GM12864 (cell line): ENCODE measurements at regions not wholly inside any gene's neighbourhood (a gene's known extent, or its start where the extent isn't known, plus 50 kb on each side); places are given as distances from the start of the nearest gene placed in this dataset.

Source experiments
- DNase-seq: peaks from one replicate; pipeline ENCODE4 v3.0.0-alpha.2; 2011; ENCODE audit warnings: low read depth
- H3K4me3 ChIP-seq: 2 replicates; pipeline ENCODE4 v1.5.1; 2011; ENCODE audit warnings: mild to moderate bottlenecking, low read depth, low read length, control low read depth
- CTCF ChIP-seq: IDR thresholded peaks from 2 replicates; pipeline ENCODE4 v1.5.1; 2011; ENCODE audit warnings: low read depth, mild to moderate bottlenecking, moderate library complexity, low read length, control low read depth, inconsistent platforms; ENCODE audit errors: missing control alignments

- H3K4me3 ChIP-seq = no peak overlapping the region
- no peak for DNase-seq
- no peak for TF ChIP-seq CTCF
Observed at GRCh38 chr9:16092142-16093091, 539.6 kb downstream of the CCDC171 start.

- DNase-seq = no peak
- H3K4me3 ChIP-seq = no peak overlapping the region
- TF ChIP-seq CTCF = no peak
Observed at GRCh38 chr9:16098306-16098705, 545.5 kb downstream of the CCDC171 start.

GRCh38 chr9:16099732-16100536, 547.1 kb downstream of the CCDC171 start:
- no peak overlapping the region for H3K4me3 ChIP-seq
- DNase-seq = no peak
- no peak for TF ChIP-seq CTCF

- no peak for DNase-seq
- no peak overlapping the region for H3K4me3 ChIP-seq
- TF ChIP-seq CTCF = no peak
Observed at GRCh38 chr9:16100537-16101091, 547.8 kb downstream of the CCDC171 start.

- no peak for TF ChIP-seq CTCF
- no peak for DNase-seq
- no peak overlapping the region for H3K4me3 ChIP-seq
Observed at GRCh38 chr9:16102154-16102553, 549.3 kb downstream of the CCDC171 start.

GRCh38 chr9:16103620-16104397, 551.0 kb downstream of the CCDC171 start:
- TF ChIP-seq CTCF = no peak
- no peak for DNase-seq
- H3K4me3 ChIP-seq = no peak overlapping the region
